ENCODE measurements at regions not wholly inside any gene's neighbourhood (a gene's known extent, or its start where the extent isn't known, plus 50 kb on each side); places are given as distances from the start of the nearest gene placed in this dataset.
A peak's percentile ranks its signal among the peaks of the same experiment; 100 is the strongest.

GRCh38 chr6:56761651-56762050, 119.0 kb upstream of the DST start:
- H4K20me1 ChIP-seq (ENCODE audit: control insufficient read depth, insufficient read depth): no peaks in the 10 kb centered on the region
- CTCF ChIA-PET: interaction anchor here (0.6 to 19.5 kb wide), 17 partner anchors 10 to 186 kb away, joined by 3 to 494 read pairs (median 4); partner anchors contain the start of gene DST

More at GRCh38 chr6:56761651-56762050, 119.0 kb upstream of the DST start:
- Histone ChIP-seq H3K27me3 (replicated peaks in 1 of 2; ENCODE audit: control insufficient read depth in 2 of 2, insufficient read depth in 2 of 2, low read length in 1 of 2) (no peaks in the 10 kb centered on the region), H3K4me3 (no peak overlapping the region), H3K9me3 (replicated peaks; ENCODE audit: control insufficient read depth, insufficient read depth, low read length) (peaks cover 2% of the 10 kb centered on the region; the same call in 1 of the 3 replicates), H3K79me2 (ENCODE audit: control insufficient read depth, insufficient read depth, low read length) (peaks cover 92% of the 10 kb centered on the region), H3K36me3 (ENCODE audit: control insufficient read depth in 2 of 2, insufficient read depth in 2 of 2, low read length in 1 of 2) (no peaks in the 10 kb centered on the region), H2AFZ (ENCODE audit: control insufficient read depth, low read depth, low read length) (no peak overlapping the region), H3K4me2 (ENCODE audit: control insufficient read depth, insufficient read depth) (peak overlapping the region; percentile 63), H3K4me1 (ENCODE audit: control insufficient read depth, insufficient read depth, low read length) (peaks cover 94% of the 10 kb centered on the region), H3K27ac (ENCODE audit: control insufficient read depth, insufficient read depth) (peak overlapping the region; percentile 70), H3K9ac (ENCODE audit: control insufficient read depth, insufficient read depth, low read length) (no peak overlapping the region)
- intact Hi-C loops (cut with micrococcal nuclease; ENCODE audit: unreplicated experiment): loop anchor here (10.0 kb wide), 1 partner anchor 193 kb away; the partner anchor contains the start of gene BEND6
- in situ Hi-C loops (cut with MboI): no loop called here
- SMC1A ChIA-PET (ENCODE audit: uncharacterized antibody, unreplicated experiment): interaction anchor here (0.6 to 20.4 kb wide), 22 partner anchors 10 to 250 kb away, joined by 3 to 396 read pairs (median 4); no protein-coding TSS in a partner anchor
- RAD21 ChIA-PET (ENCODE audit: unreplicated experiment): interaction anchor here (0.8 to 15.3 kb wide), 10 partner anchors 10 to 219 kb away, joined by 3 to 450 read pairs (median 4); no protein-coding TSS in a partner anchor
- FAIRE-seq (no peak), DNase-seq (ENCODE audit: low read depth, low spot score) (no peak), ATAC-seq (peak; percentile 10)
- WGBS (ENCODE audit: insufficient coverage, insufficient replicate concordance, low lambda C conversion rate, missing lambda C conversion rate): 0% methylated on average over 1 of the region's 1 CpG
- POLR2A ChIA-PET: interaction anchor here (0.9 to 1.4 kb wide), 7 partner anchors 17 to 89 kb away, joined by 3 to 10 read pairs (median 3); no protein-coding TSS in a partner anchor
- no TSS peak for BruUV-seq (replicated peaks)
- TF ChIP-seq TCF7 (IDR thresholded peaks at IDR 0.05; ENCODE audit: borderline replicate concordance) (no peak), BACH1 (IDR thresholded peaks at IDR 0.05; ENCODE audit: borderline replicate concordance) (no peak), FOXM1 (IDR thresholded peaks at IDR 0.05; ENCODE audit: low read depth, low read length) (0 out of 2 replicates have a peak, but pooled peaks have one; percentile 21), RUNX3 (IDR thresholded peaks at IDR 0.05; ENCODE audit: low read length) (peak; percentile 44; the same call in 1 of the 2 replicates), NFIC (IDR thresholded peaks at IDR 0.05; ENCODE audit: low read depth, low read length) (0 out of 2 replicates have a peak, but pooled peaks have one; percentile 20), PAX8 (IDR thresholded peaks at IDR 0.05) (no peak), RELB (IDR thresholded peaks at IDR 0.05; ENCODE audit: low read depth) (no peak), JUNB (IDR thresholded peaks at IDR 0.05) (peak; percentile 53)
